Stomach (tissue), 8 donors: ENCODE measurements at regions not wholly inside any gene's neighbourhood (a gene's known extent, or its start where the extent isn't known, plus 50 kb on each side); places are given as distances from the start of the nearest gene placed in this dataset.

ENCODE experiments used
- DNase-seq, 2 donors: peaks; one replicate each; pipeline versions ENCODE4 v3.0.0 to v3.0.0-alpha.2; 2013 to 2019
- H3K27ac ChIP-seq, 5 donors: fragments of 200-600 bp in 4 of 5; sonication (generic) in 4 of 5; one replicate each; pipeline ENCODE4 v1.5.1; 2013 to 2019; ENCODE audit warnings: mild to moderate bottlenecking in 1 of 5, moderate library complexity in 1 of 5
- H3K27me3 ChIP-seq, 3 donors: fragments of 200-600 bp; sonication (generic); one replicate each; pipeline ENCODE4 v1.5.1; 2017 to 2019; ENCODE audit warnings: mixed run types in 1 of 3
- H3K36me3 ChIP-seq, 4 donors: fragments of 200-600 bp; sonication (generic); 1 replicate in 3 of 4; 2 replicates in 1 of 4; pipeline ENCODE4 v1.5.1; 2016 to 2019
- H3K4me1 ChIP-seq, 4 donors: fragments of 200-600 bp; sonication (generic); one replicate each; pipeline ENCODE4 v1.5.1; 2016 to 2019
- H3K4me3 ChIP-seq, 4 donors: fragments of 200-600 bp; sonication (generic) in 3 of 4; one replicate each; pipeline ENCODE4 v1.5.1; 2016 to 2019; ENCODE audit warnings: mild to moderate bottlenecking in 1 of 4
- H3K9me3 ChIP-seq, 4 donors: fragments of 200-600 bp; sonication (generic); one replicate each; pipeline ENCODE4 v1.5.1; 2016 to 2019
- EP300 ChIP-seq: sonication (generic); formaldehyde crosslinking; IDR thresholded peaks from one replicate; pipeline ENCODE4 v1.6.1; 2017; ENCODE audit warnings: antibody characterized with exemption
- POLR2A ChIP-seq, 4 donors: fragments of 450-650 bp; IDR thresholded peaks; one replicate each; pipeline ENCODE4 v1.6.1; 2016; ENCODE audit warnings: antibody characterized with exemption in 4 of 4, control low read depth in 2 of 4, mild to moderate bottlenecking in 1 of 4, moderate library complexity in 1 of 4
- POLR2AphosphoS5 ChIP-seq, 3 donors: sonication (generic); formaldehyde crosslinking; IDR thresholded peaks; one replicate each; pipeline ENCODE4 v1.6.1; 2016; ENCODE audit warnings: antibody characterized with exemption in 3 of 3
- WGBS, 5 donors: extraction: QIAGEN DNeasy Blood & Tissue Kit in 3 of 5; methylation state at CpG; one replicate each; pipeline versions ENCODE4 v1.1.5 to v1.1.7; 2013 to 2018; 5-methylcytosine and 5-hydroxymethylcytosine counted together
- intact Hi-C: fragments of 100-400 bp; cut with DNase I; formaldehyde crosslinking; loops from one replicate; pipeline ENCODE4 v1.15.1; 2023; ENCODE audit warnings: low total_unique reads
- TF ChIP-seq, protein P1 (sequence below), 7 experiments: fragments of 450-650 bp in 4 of 7; fragments of 200-600 bp in 3 of 7; sonication (generic) in 3 of 7; IDR thresholded peaks; one replicate each; pipeline ENCODE4 v1.5.1; 2016 to 2019; ENCODE audit warnings: antibody characterized with exemption in 7 of 7, control low read depth in 2 of 7, mild to moderate bottlenecking in 1 of 7
- donor health status: healthy with polysubstance abuse.
- donor health status: Bipolar disorder and iron deficiency.
- donor health status: healthy.

DNA sequence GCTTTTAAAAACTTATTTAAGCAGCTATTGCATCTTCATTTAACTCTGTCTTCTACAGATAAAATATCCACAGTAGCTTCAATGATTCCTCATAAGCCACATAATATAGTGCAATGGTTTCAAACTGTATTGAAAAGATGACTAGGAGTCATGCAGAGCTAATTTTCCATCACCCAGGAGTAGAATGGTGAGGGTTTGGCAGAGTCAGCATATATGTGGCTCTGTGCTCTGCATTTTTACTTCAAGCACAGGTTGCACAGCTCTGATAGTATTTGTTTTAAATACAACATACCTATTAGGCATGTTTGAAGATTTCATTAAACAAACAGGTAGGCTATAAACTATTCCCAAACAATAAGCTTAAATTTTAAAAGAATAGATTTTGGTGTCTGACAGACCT, 731.9 kb upstream of the VRK2 start:
- H3K4me3 ChIP-seq: no peak overlapping the region
- no peaks in the 10 kb centered on the region for H3K4me1 ChIP-seq
- no peaks in the 10 kb centered on the region for H3K36me3 ChIP-seq
- no peak overlapping the region for H3K27ac ChIP-seq
- no peaks in the 10 kb centered on the region for H3K27me3 ChIP-seq
- H3K9me3 ChIP-seq: no peaks in the 10 kb centered on the region
- TF ChIP-seq POLR2A (IDR thresholded peaks at IDR 0.05) (no peak), POLR2AphosphoS5 (IDR thresholded peaks at IDR 0.05) (no peak)
- intact Hi-C loops: no loop called here
- no peak for DNase-seq

DNA sequence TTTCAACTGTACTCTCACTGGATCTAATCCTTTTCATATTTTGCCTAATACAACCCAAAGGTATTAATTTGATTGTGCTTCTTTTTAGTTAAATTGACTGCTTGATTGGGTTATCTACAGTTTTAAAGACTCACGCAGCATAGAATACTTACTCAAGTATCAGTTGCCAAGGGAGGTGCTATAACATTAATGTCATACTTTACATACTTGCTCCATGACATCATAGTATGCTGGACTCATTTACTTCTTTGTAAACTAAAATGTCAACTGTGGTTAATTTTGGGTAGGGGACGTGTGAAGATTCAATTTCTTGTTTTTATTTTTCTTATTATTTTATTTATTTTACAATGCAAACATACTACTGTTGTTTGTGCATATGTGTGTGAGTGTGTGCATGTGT, 716.2 kb upstream of the VRK2 start:
- no peak for TF ChIP-seq POLR2A (IDR thresholded peaks at IDR 0.05)
- TF ChIP-seq, protein P1, sequence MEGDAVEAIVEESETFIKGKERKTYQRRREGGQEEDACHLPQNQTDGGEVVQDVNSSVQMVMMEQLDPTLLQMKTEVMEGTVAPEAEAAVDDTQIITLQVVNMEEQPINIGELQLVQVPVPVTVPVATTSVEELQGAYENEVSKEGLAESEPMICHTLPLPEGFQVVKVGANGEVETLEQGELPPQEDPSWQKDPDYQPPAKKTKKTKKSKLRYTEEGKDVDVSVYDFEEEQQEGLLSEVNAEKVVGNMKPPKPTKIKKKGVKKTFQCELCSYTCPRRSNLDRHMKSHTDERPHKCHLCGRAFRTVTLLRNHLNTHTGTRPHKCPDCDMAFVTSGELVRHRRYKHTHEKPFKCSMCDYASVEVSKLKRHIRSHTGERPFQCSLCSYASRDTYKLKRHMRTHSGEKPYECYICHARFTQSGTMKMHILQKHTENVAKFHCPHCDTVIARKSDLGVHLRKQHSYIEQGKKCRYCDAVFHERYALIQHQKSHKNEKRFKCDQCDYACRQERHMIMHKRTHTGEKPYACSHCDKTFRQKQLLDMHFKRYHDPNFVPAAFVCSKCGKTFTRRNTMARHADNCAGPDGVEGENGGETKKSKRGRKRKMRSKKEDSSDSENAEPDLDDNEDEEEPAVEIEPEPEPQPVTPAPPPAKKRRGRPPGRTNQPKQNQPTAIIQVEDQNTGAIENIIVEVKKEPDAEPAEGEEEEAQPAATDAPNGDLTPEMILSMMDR (IDR thresholded peaks at IDR 0.05): no peak
- TF ChIP-seq EP300: no peak
- no peak for TF ChIP-seq POLR2AphosphoS5 (IDR thresholded peaks at IDR 0.05)
- no peak overlapping the region for H3K27ac ChIP-seq
- WGBS, 5 donors: 23 to 49% (median 31%) methylated on average over 2 of the region's 2 CpGs
- H3K9me3 ChIP-seq: peaks cover 0 to 6% (median 2%) of the 10 kb centered on the region in 4 donors
- H3K27me3 ChIP-seq: no peaks in the 10 kb centered on the region
- H3K4me1 ChIP-seq: no peaks in the 10 kb centered on the region
- intact Hi-C loops: no loop called here
- H3K4me3 ChIP-seq: no peak overlapping the region
- no peak for DNase-seq
- no peaks in the 10 kb centered on the region for H3K36me3 ChIP-seq

DNA sequence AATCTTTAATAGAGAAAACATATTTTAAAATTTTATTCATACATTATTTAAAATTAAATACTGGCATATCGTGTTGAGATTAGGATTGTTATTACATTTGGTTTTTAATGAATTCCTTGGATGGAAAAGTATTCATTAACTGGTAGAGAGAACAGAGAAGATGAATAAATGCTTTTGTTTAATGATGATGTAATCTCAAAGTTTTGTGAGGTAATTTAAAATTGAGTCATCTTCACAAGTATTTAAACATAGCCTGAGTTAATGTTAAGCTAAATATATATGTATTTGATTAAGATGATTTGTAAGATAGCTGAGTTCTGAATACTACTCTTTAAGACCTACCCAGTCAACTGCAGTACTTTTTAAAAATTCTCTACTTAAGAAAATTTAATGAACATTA, 713.4 kb upstream of the VRK2 start:
- Histone ChIP-seq H3K4me3 (no peak overlapping the region), H3K4me1 (no peaks in the 10 kb centered on the region), H3K27me3 (no peaks in the 10 kb centered on the region), H3K27ac (no peak overlapping the region), H3K36me3 (no peaks in the 10 kb centered on the region), H3K9me3 (peaks cover 0 to 7% (median 3%) of the 10 kb centered on the region in 4 donors)
- 75 to 93% (median 89%) methylated on average over 1 of the region's 1 CpG for WGBS, 5 donors
- intact Hi-C loops: no loop called here
- TF ChIP-seq POLR2AphosphoS5 (IDR thresholded peaks at IDR 0.05) (no peak), EP300 (no peak), POLR2A (IDR thresholded peaks at IDR 0.05) (no peak)
- TF ChIP-seq, protein P1 (IDR thresholded peaks at IDR 0.05): no peak
- DNase-seq: no peak

DNA sequence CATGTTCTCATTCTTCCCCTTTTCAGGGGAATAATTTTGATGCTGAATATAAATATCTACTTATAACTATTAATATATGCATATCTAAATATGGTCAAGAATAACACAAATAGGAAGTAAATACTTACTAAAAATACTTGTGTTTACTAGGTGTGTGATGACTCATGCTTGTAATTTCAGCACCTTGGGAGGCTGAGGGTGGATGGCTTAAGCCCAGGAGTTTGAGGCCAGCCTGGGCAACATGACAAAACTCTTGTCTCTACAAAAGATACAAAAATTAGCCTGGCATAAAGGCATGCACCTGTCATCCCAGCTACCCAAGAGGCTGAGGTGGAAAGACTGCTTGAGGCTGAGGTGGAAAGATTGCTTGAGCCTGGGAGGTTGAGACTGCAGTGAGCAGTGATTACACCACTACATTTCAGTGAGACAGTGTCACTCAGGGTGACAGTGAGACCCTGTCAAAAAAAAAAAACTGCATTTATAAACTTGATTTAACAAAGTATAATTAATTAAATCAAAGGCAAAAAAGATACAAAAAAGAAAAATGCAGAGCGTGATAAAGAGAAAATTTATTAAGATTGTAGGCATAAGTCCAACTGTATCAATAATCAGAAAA, 703.1 kb upstream of the VRK2 start:
- TF ChIP-seq POLR2A (IDR thresholded peaks at IDR 0.05) (no peak), EP300 (no peak), POLR2AphosphoS5 (IDR thresholded peaks at IDR 0.05) (no peak)
- TF ChIP-seq, protein P1 (IDR thresholded peaks at IDR 0.05): no peak
- Histone ChIP-seq H3K27ac (no peak overlapping the region), H3K4me3 (no peak overlapping the region), H3K4me1 (no peaks in the 10 kb centered on the region), H3K27me3 (no peaks in the 10 kb centered on the region), H3K9me3 (peaks cover 0 to 8% (median 0%) of the 10 kb centered on the region in 4 donors), H3K36me3 (no peaks in the 10 kb centered on the region)
- 84 to 97% (median 89%) methylated on average over 1 of the region's 1 CpG for WGBS, 5 donors
- intact Hi-C loops: no loop called here
- no peak for DNase-seq

DNA sequence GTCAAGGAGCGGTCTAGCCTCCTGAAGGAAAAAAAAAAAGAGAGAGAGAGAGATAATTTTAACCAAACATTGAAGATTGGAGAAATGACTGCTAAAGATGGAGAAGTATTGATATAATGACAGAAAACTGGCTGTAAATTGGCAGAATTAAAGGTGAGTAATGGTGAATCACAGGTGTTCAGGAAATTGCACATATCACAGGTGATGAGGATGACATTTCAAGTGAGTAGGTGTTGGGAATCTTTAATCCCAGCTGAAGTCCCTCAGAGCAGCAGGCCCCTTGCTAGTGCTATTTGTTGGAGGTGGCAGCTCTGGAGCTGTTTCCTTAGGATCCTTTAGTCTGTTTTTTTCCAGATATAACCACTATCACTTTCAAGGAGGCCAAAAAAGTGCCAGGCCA, 678.4 kb upstream of the VRK2 start:
- Histone ChIP-seq H3K4me1 (peaks cover 0 to 6% (median 0%) of the 10 kb centered on the region in 4 donors), H3K27ac (no peak overlapping the region), H3K27me3 (no peaks in the 10 kb centered on the region), H3K4me3 (no peak overlapping the region), H3K9me3 (peaks cover 0 to 4% (median 0%) of the 10 kb centered on the region in 4 donors), H3K36me3 (no peaks in the 10 kb centered on the region)
- TF ChIP-seq POLR2AphosphoS5 (IDR thresholded peaks at IDR 0.05) (no peak), EP300 (no peak), POLR2A (IDR thresholded peaks at IDR 0.05) (no peak)
- TF ChIP-seq, protein P1 (IDR thresholded peaks at IDR 0.05): no peak
- WGBS, 5 donors: 69 to 91% (median 85%) methylated on average over 1 of the region's 1 CpG
- intact Hi-C loops: no loop called here
- no peak for DNase-seq
